IMR-90 (cell line): ENCODE measurements at regions not wholly inside any gene's neighbourhood (a gene's known extent, or its start where the extent isn't known, plus 50 kb on each side); places are given as distances from the start of the nearest gene placed in this dataset.

Source experiments
- ATAC-seq: fragments of 200-7000 bp; cut with Tn5 transposase; 2 replicates; pipeline ENCODE4 v1.9.1; 2020; ENCODE audit warnings: low read depth, mild to moderate bottlenecking, moderate library complexity
- BruUV-seq: library from RNA; stranded (reverse); fragments of 400-500 nt; replicated peaks from 2 replicates; lab custom pipeline; 2021; lab: Mats Ljungman, UMichigan
- CTCF ChIA-PET: fragments of 300-600 bp; formaldehyde crosslinking; extraction: SDS; loops from one replicate; lab custom pipeline; 2021; ENCODE audit warnings: antibody characterized with exemption; lab: Yijun Ruan, JAX
- POLR2A ChIA-PET: fragments of 300-600 bp; sonication (Branson Sonifier 250); formaldehyde crosslinking; loops from one replicate; lab custom pipeline; 2022; ENCODE audit warnings: antibody characterized with exemption; ENCODE audit not compliant: unreplicated experiment; lab: Charles Lee
- DNase-seq: peaks from one replicate; pipeline ENCODE4 v3.0.0; 2013
- H2AFZ ChIP-seq: replicated peaks from 2 replicates; pipeline ENCODE3; 2013; ENCODE audit warnings: low read length, mild to moderate bottlenecking; ENCODE audit not compliant: poor library complexity
- H2AK5ac ChIP-seq: 2 replicates; pipeline ENCODE4 v1.6.1; 2013; ENCODE audit warnings: low read depth, low read length, inconsistent platforms
- H2AK9ac ChIP-seq: replicated peaks from 2 replicates; pipeline ENCODE3; 2013; ENCODE audit warnings: mild to moderate bottlenecking, low read depth, low read length, moderate library complexity; ENCODE audit not compliant: poor library complexity
- H2BK120ac ChIP-seq: 2 replicates; pipeline ENCODE4 v1.6.1; 2013; ENCODE audit warnings: low read depth, low read length, inconsistent platforms
- H2BK15ac ChIP-seq: 3 replicates; pipeline ENCODE4 v1.6.1; 2013; ENCODE audit warnings: low read depth, low read length, inconsistent platforms
- H2BK20ac ChIP-seq: 2 replicates; pipeline ENCODE4 v1.6.1; 2013; ENCODE audit warnings: low read depth, mild to moderate bottlenecking, inconsistent platforms, low read length, moderate library complexity
- H2BK5ac ChIP-seq: 2 replicates; pipeline ENCODE4 v1.6.1; 2013; ENCODE audit warnings: mild to moderate bottlenecking, low read depth, low read length, inconsistent platforms; ENCODE audit not compliant: poor library complexity, severe bottlenecking
- H3K14ac ChIP-seq: replicated peaks from 2 replicates; pipeline ENCODE4 v1.6.1; 2013; ENCODE audit warnings: low read depth, low read length, inconsistent platforms
- H3K18ac ChIP-seq: 2 replicates; pipeline ENCODE4 v1.6.1; 2013; ENCODE audit warnings: low read depth, low read length, control low read depth
- H3K23ac ChIP-seq: 2 replicates; pipeline ENCODE4 v1.6.1; 2013; ENCODE audit warnings: low read depth, low read length, inconsistent platforms
- H3K27ac ChIP-seq: 2 replicates; pipeline ENCODE4 v1.5.1; 2013; ENCODE audit warnings: mild to moderate bottlenecking, control low read depth, low read length; ENCODE audit not compliant: insufficient read depth
- H3K27me3 ChIP-seq: 2 replicates; pipeline ENCODE4 v1.6.1; 2013; ENCODE audit warnings: low read length; ENCODE audit not compliant: control insufficient read depth, insufficient read depth
- H3K36me3 ChIP-seq: 2 replicates; pipeline ENCODE4 v1.6.1; 2013; ENCODE audit warnings: low read length, mixed read lengths; ENCODE audit not compliant: control insufficient read depth, insufficient read depth
- H3K4ac ChIP-seq: 2 replicates; pipeline ENCODE4 v1.6.1; 2013; ENCODE audit warnings: low read depth, low read length, inconsistent platforms
- H3K4me1 ChIP-seq: 2 replicates; pipeline ENCODE4 v1.6.1; 2013; ENCODE audit warnings: low read length, mixed read lengths; ENCODE audit not compliant: control insufficient read depth, insufficient read depth
- H3K4me2 ChIP-seq: 2 replicates; pipeline ENCODE4 v1.6.1; 2013; ENCODE audit warnings: low read depth, mild to moderate bottlenecking, control low read depth, low read length, moderate library complexity
- H3K4me3 ChIP-seq: 2 replicates; pipeline ENCODE4 v1.5.1; 2013; ENCODE audit warnings: low read depth, mild to moderate bottlenecking, control low read depth, low read length, moderate library complexity; ENCODE audit not compliant: insufficient read depth
- H3K56ac ChIP-seq: 2 replicates; pipeline ENCODE4 v1.6.1; 2013; ENCODE audit warnings: low read length, inconsistent platforms; ENCODE audit not compliant: insufficient read depth; ENCODE audit errors: extremely low read depth
- H3K79me1 ChIP-seq, 2 experiments: 2 replicates each; pipeline ENCODE4 v1.6.1; 2013; ENCODE audit warnings: low read length in 2 of 2, inconsistent platforms in 1 of 2, low read depth in 1 of 2
- H3K9ac ChIP-seq: 2 replicates; pipeline ENCODE4 v1.6.1; 2013; ENCODE audit warnings: low read depth, low read length, control low read depth
- H3K9me1 ChIP-seq: 2 replicates; pipeline ENCODE4 v1.6.1; 2013; ENCODE audit warnings: low read length, inconsistent platforms; ENCODE audit not compliant: insufficient read depth
- H3K9me3 ChIP-seq: 2 replicates; pipeline ENCODE4 v1.6.1; 2013; ENCODE audit warnings: low read length; ENCODE audit not compliant: control insufficient read depth, insufficient read depth
- H4K20me1 ChIP-seq: 2 replicates; pipeline ENCODE4 v1.6.1; 2013; ENCODE audit warnings: low read length, inconsistent platforms; ENCODE audit not compliant: insufficient read depth
- H4K5ac ChIP-seq: 2 replicates; pipeline ENCODE4 v1.6.1; 2013; ENCODE audit warnings: mild to moderate bottlenecking, low read depth, low read length, control low read depth
- H4K8ac ChIP-seq, 2 experiments: 2 replicates each; pipeline ENCODE4 v1.6.1; 2013; ENCODE audit warnings: low read depth in 2 of 2, low read length in 2 of 2, control low read depth in 1 of 2, inconsistent platforms in 1 of 2
- H4K91ac ChIP-seq: 2 replicates; pipeline ENCODE4 v1.6.1; 2013; ENCODE audit warnings: low read depth, low read length, inconsistent platforms; ENCODE audit not compliant: insufficient read depth
- BHLHE40 ChIP-seq: fragments of 150-350 bp; IDR thresholded peaks from 2 replicates; pipeline ENCODE4 v1.6.1; 2016; ENCODE audit warnings: mild to moderate bottlenecking, low read depth, low read length
- CEBPB ChIP-seq: IDR thresholded peaks from 2 replicates; pipeline ENCODE4 v1.6.1; 2012; ENCODE audit warnings: low read depth, low read length, improper control_type of control experiment
- CHD1 ChIP-seq: IDR thresholded peaks from 2 replicates; pipeline ENCODE4 v1.6.1; 2012; ENCODE audit warnings: low read depth, low read length, improper control_type of control experiment
- CTCF ChIP-seq: conservative IDR thresholded peaks from 2 replicates; pipeline ENCODE4 v1.5.1; 2012; ENCODE audit warnings: mild to moderate bottlenecking, low read depth, low read length, improper control_type of control experiment
- FOS ChIP-seq: fragments of 150-350 bp; IDR thresholded peaks from 2 replicates; pipeline ENCODE4 v1.6.1; 2016; ENCODE audit warnings: low read depth, low read length
- POLR2A ChIP-seq: IDR thresholded peaks from 2 replicates; pipeline ENCODE4 v1.6.1; 2012; ENCODE audit warnings: mild to moderate bottlenecking, low read depth, low read length
- RAD21 ChIP-seq: IDR thresholded peaks from 2 replicates; pipeline ENCODE4 v1.6.1; 2012; ENCODE audit warnings: low read length, improper control_type of control experiment
- RCOR1 ChIP-seq: IDR thresholded peaks from 2 replicates; pipeline ENCODE4 v1.6.1; 2012; ENCODE audit warnings: mild to moderate bottlenecking, low read length, improper control_type of control experiment; ENCODE audit not compliant: insufficient replicate concordance
- SMC3 ChIP-seq: fragments of 150-350 bp; IDR thresholded peaks from 2 replicates; pipeline ENCODE4 v1.6.1; 2016; ENCODE audit warnings: low read depth, mild to moderate bottlenecking, antibody characterized with exemption, low read length, moderate library complexity
- USF2 ChIP-seq: fragments of 150-350 bp; IDR thresholded peaks from 2 replicates; pipeline ENCODE4 v1.6.1; 2017; ENCODE audit warnings: mild to moderate bottlenecking, antibody characterized with exemption, low read length, low read depth
- dilution Hi-C: fragments of 300-500 bp; cut with HindIII; formaldehyde crosslinking; loops from one replicate; pipeline ENCODE4 v1.14.3; 2018; ENCODE audit warnings: low sequenced_read_pairs; ENCODE audit not compliant: unreplicated experiment
- in situ Hi-C: fragments of 300-500 bp; cut with MboI; formaldehyde crosslinking; loops from 3 replicates; pipeline ENCODE4 v1.14.3; 2019; ENCODE audit warnings: low sequenced_read_pairs, inconsistent platforms, mixed read lengths
- intact Hi-C: fragments of 100-400 bp; cut with micrococcal nuclease; formaldehyde crosslinking; loops from 2 replicates; pipeline ENCODE4 v1.10.0; 2022
- TF ChIP-seq, protein P1 (sequence below): fragments of 150-350 bp; IDR thresholded peaks from 2 replicates; pipeline ENCODE4 v1.6.1; 2016; ENCODE audit warnings: low read depth, mild to moderate bottlenecking, low read length, moderate library complexity, borderline replicate concordance

DNA sequence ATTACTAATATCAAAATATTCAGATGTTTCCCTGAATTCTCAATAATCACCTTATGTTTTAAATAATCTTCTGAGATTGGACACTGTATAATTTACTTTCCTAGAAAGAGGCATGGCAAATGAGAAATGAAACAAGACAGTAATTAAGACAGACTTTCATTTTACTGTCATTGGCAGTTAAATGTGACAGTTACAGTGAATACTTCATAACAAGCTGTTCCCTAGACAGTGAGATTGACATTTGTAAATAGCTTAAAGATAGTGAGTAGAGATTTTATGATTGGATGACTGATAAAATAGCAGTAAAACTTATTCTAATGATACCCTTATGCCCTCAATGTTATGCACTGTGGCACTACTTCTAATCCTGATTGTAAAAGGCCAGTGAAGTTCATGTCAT, 524.9 kb upstream of the TMEFF2 start:
- Histone ChIP-seq H4K91ac (no peak overlapping the region), H3K9me1 (no peaks in the 10 kb centered on the region), H2AK9ac (no peak overlapping the region), H2BK20ac (no peak overlapping the region), H4K8ac (no peak overlapping the region), H2BK120ac (no peak overlapping the region), H3K79me1 (no peaks in the 10 kb centered on the region), H3K4ac (no peak overlapping the region), H3K4me2 (no peak overlapping the region), H2AK5ac (no peak overlapping the region), H3K27ac (no peak overlapping the region), H4K20me1 (no peaks in the 10 kb centered on the region), H4K5ac (no peak overlapping the region), H2BK15ac (no peak overlapping the region), H3K18ac (no peak overlapping the region), H3K4me3 (no peak overlapping the region), H3K14ac (no peak overlapping the region), H3K56ac (no peak overlapping the region), H3K4me1 (no peaks in the 10 kb centered on the region), H3K36me3 (no peaks in the 10 kb centered on the region), H3K9me3 (0 out of 2 replicates have a peak, but pooled peaks cover 2% of the 10 kb centered on the region), H2AFZ (no peak overlapping the region), H3K23ac (no peak overlapping the region), H3K27me3 (no peaks in the 10 kb centered on the region), H2BK5ac (no peak overlapping the region), H3K9ac (no peak overlapping the region)
- in situ Hi-C loops (no loop called here), dilution Hi-C loops (no loop called here), intact Hi-C loops (no loop called here)
- no peak for ATAC-seq
- BruUV-seq, result no TSS peak
- POLR2A ChIA-PET, result no interaction called here
- TF ChIP-seq CEBPB (no peak), BHLHE40 (no peak), RAD21 (no peak), POLR2A (no peak), CHD1 (no peak), FOS (no peak), CTCF (no peak), RCOR1 (no peak), SMC3 (no peak), USF2 (no peak)
- TF ChIP-seq, protein P1, sequence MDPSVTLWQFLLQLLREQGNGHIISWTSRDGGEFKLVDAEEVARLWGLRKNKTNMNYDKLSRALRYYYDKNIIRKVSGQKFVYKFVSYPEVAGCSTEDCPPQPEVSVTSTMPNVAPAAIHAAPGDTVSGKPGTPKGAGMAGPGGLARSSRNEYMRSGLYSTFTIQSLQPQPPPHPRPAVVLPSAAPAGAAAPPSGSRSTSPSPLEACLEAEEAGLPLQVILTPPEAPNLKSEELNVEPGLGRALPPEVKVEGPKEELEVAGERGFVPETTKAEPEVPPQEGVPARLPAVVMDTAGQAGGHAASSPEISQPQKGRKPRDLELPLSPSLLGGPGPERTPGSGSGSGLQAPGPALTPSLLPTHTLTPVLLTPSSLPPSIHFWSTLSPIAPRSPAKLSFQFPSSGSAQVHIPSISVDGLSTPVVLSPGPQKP, result no peak
- CTCF ChIA-PET, result no interaction called here
- no peak for DNase-seq
